ENCODE measurements at regions not wholly inside any gene's neighbourhood (a gene's known extent, or its start where the extent isn't known, plus 50 kb on each side); places are given as distances from the start of the nearest gene placed in this dataset.

GRCh38 chr9:108786322-108786721 lies 69.5 kb downstream of the ACTL7B start:
- intact Hi-C loops (cut with DNase I; ENCODE audit: low total_unique reads) = no loop called here
- Histone ChIP-seq H3K4me1 (peaks cover 0 to 23% (median 3%) of the 10 kb centered on the region in 4 donors), H3K27ac (no peak overlapping the region), H3K36me3 (no peaks in the 10 kb centered on the region), H3K4me3 (no peak overlapping the region), H3K27me3 (no peaks in the 10 kb centered on the region), H3K9me3 (peaks cover 0 to 4% (median 0%) of the 10 kb centered on the region in 4 donors)
- 78 to 90% (median 82%) methylated on average over 4 of the region's 4 CpGs for WGBS, 5 donors
- TF ChIP-seq POLR2AphosphoS5 (IDR thresholded peaks at IDR 0.05) = no peak
- TF ChIP-seq, protein P1, sequence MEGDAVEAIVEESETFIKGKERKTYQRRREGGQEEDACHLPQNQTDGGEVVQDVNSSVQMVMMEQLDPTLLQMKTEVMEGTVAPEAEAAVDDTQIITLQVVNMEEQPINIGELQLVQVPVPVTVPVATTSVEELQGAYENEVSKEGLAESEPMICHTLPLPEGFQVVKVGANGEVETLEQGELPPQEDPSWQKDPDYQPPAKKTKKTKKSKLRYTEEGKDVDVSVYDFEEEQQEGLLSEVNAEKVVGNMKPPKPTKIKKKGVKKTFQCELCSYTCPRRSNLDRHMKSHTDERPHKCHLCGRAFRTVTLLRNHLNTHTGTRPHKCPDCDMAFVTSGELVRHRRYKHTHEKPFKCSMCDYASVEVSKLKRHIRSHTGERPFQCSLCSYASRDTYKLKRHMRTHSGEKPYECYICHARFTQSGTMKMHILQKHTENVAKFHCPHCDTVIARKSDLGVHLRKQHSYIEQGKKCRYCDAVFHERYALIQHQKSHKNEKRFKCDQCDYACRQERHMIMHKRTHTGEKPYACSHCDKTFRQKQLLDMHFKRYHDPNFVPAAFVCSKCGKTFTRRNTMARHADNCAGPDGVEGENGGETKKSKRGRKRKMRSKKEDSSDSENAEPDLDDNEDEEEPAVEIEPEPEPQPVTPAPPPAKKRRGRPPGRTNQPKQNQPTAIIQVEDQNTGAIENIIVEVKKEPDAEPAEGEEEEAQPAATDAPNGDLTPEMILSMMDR (IDR thresholded peaks at IDR 0.05) = no peak
- no peak for TF ChIP-seq POLR2A (IDR thresholded peaks at IDR 0.05)
- TF ChIP-seq EP300 (IDR thresholded peaks at IDR 0.05) = no peak
- no peak for DNase-seq

- no peaks in the 10 kb centered on the region for H3K36me3 ChIP-seq
- no peak for DNase-seq
- H3K4me1 ChIP-seq = peaks cover 0 to 30% (median 7%) of the 10 kb centered on the region in 4 donors
- WGBS, 5 donors = 33 to 73% (median 63%) methylated on average over 3 of the region's 3 CpGs
- no peak overlapping the region for H3K4me3 ChIP-seq
- intact Hi-C loops (cut with DNase I; ENCODE audit: low total_unique reads) = no loop called here
- H3K9me3 ChIP-seq = no peaks in the 10 kb centered on the region
- TF ChIP-seq, protein P1 (IDR thresholded peaks at IDR 0.05) = no peak
- TF ChIP-seq POLR2A (IDR thresholded peaks at IDR 0.05) (no peak), EP300 (IDR thresholded peaks at IDR 0.05) (no peak), POLR2AphosphoS5 (IDR thresholded peaks at IDR 0.05) (no peak)
- peaks cover 0 to 4% (median 0%) of the 10 kb centered on the region in 3 donors for H3K27me3 ChIP-seq
- H3K27ac ChIP-seq = no peak overlapping the region
Measured at GRCh38 chr9:108784998-108785397, 70.8 kb downstream of the ACTL7B start.

DNA sequence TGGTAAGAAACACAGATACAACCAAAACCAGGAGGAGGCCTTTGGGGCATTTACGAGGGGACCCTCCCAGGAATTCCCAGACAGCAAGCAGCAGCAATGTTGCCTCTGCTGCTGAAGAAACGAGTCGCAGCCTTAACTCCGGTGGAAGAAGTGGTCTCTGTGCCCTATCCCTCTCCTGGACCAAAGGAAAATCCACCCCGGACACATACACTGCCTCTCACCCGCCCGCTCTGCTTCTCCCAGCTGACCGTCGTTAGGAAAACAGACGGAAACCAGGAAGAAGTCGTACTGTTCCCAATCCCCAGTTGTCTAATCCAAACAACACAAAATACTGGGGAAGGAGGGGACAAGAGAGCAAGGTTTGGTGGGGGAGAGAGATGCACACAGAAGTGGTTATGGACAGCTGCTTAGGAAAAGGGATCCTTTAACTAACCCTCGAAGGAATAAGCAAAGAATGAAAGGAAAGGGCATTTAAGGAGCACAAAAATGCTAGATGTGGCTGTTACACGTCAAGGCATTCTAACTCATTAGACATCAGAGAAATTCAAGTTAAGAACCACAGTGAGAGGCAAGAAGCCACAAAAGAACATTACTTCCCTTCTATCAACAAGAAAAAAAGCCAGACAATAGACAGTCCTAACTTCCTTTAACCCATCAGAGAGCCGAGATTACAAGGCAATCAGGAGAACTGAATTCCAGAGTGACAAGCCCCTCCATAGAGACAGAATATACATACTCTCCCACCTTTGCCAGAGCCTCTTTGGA lies 71.9 kb downstream of the ACTL7B start:
- H3K4me3 ChIP-seq = no peak overlapping the region
- TF ChIP-seq, protein P1 (IDR thresholded peaks at IDR 0.05) = no peak
- no peak for TF ChIP-seq POLR2A (IDR thresholded peaks at IDR 0.05)
- TF ChIP-seq POLR2AphosphoS5 (IDR thresholded peaks at IDR 0.05) = no peak
- TF ChIP-seq EP300 (IDR thresholded peaks at IDR 0.05) = no peak
- 55 to 60% (median 57%) methylated on average over 14 of the region's 14 CpGs for WGBS, 5 donors
- intact Hi-C loops (cut with DNase I; ENCODE audit: low total_unique reads) = no loop called here
- H3K36me3 ChIP-seq = no peaks in the 10 kb centered on the region
- H3K27ac ChIP-seq = no peak overlapping the region
- peaks cover 0 to 14% (median 0%) of the 10 kb centered on the region in 3 donors for H3K27me3 ChIP-seq
- no peaks in the 10 kb centered on the region for H3K9me3 ChIP-seq
- DNase-seq = peak in 1 of 2 donors; percentile 48
- H3K4me1 ChIP-seq = peaks cover 0 to 30% (median 7%) of the 10 kb centered on the region in 4 donors

GRCh38 chr9:108783326-108783725 lies 72.5 kb downstream of the ACTL7B start:
- H3K36me3 ChIP-seq = no peaks in the 10 kb centered on the region
- H3K4me3 ChIP-seq = no peak overlapping the region
- intact Hi-C loops (cut with DNase I; ENCODE audit: low total_unique reads) = no loop called here
- WGBS, 5 donors = 59 to 84% (median 72%) methylated on average over 6 of the region's 6 CpGs
- DNase-seq = no peak
- TF ChIP-seq POLR2A (IDR thresholded peaks at IDR 0.05) = no peak
- TF ChIP-seq POLR2AphosphoS5 (IDR thresholded peaks at IDR 0.05) = no peak
- TF ChIP-seq EP300 (IDR thresholded peaks at IDR 0.05) = no peak
- TF ChIP-seq, protein P1 (IDR thresholded peaks at IDR 0.05) = no peak
- H3K4me1 ChIP-seq = peaks cover 0 to 30% (median 7%) of the 10 kb centered on the region in 4 donors
- H3K9me3 ChIP-seq = no peaks in the 10 kb centered on the region
- H3K27ac ChIP-seq = no peak overlapping the region
- peaks cover 0 to 18% (median 0%) of the 10 kb centered on the region in 3 donors for H3K27me3 ChIP-seq
